Natural killer cell treated with Interleukin-12 subunit alpha and Interleukin-12 subunit beta and Interleukin-15 and Interleukin-18, amount 100 ng/mL, for 72 hours (primary cell): ENCODE measurements at regions not wholly inside any gene's neighbourhood (a gene's known extent, or its start where the extent isn't known, plus 50 kb on each side); places are given as distances from the start of the nearest gene placed in this dataset.
"Not testable (repeated sequence)": the region's sequence is repeated elsewhere in the genome, so short reads cannot be mapped to it uniquely, and the experiment has no call there.

ENCODE experiments used
- ATAC-seq, 2 donors: fragments of 150-1000 bp; cut with Tn5 transposase in 1 of 2; sonication (Bioruptor Pico), chemical (Tn5 transposase) in 1 of 2; 2 replicates each; pipeline ENCODE4 v1.10.0; 2021
- DNase-seq: peaks from one replicate; pipeline ENCODE4 v3.0.0; 2022; ENCODE audit warnings: low spot score
- H3K27ac Mint-ChIP-seq, 2 donors: 1 replicate in 1 of 2; 2 replicates in 1 of 2; pipeline ENCODE4 v1.8.0; 2022; ENCODE audit warnings: mixed read lengths in 2 of 2, mild to moderate bottlenecking in 1 of 2, moderate library complexity in 1 of 2
- H3K27me3 Mint-ChIP-seq, 2 donors: 1 replicate in 1 of 2; 2 replicates in 1 of 2; pipeline ENCODE4 v1.8.0; 2022; ENCODE audit warnings: mixed read lengths in 2 of 2
- H3K36me3 Mint-ChIP-seq: one replicate; pipeline ENCODE4 v1.8.0; 2022; ENCODE audit warnings: mixed read lengths
- H3K4me1 Mint-ChIP-seq, 2 donors: 1 replicate in 1 of 2; 2 replicates in 1 of 2; pipeline ENCODE4 v1.8.0; 2022; ENCODE audit warnings: low read depth in 2 of 2, mixed read lengths in 2 of 2, mild to moderate bottlenecking in 1 of 2
- H3K4me3 Mint-ChIP-seq: one replicate; pipeline ENCODE4 v1.8.0; 2022; ENCODE audit warnings: mixed read lengths
- H3K9me3 Mint-ChIP-seq: 2 replicates; pipeline ENCODE4 v1.8.0; 2022; ENCODE audit warnings: mixed read lengths

DNA sequence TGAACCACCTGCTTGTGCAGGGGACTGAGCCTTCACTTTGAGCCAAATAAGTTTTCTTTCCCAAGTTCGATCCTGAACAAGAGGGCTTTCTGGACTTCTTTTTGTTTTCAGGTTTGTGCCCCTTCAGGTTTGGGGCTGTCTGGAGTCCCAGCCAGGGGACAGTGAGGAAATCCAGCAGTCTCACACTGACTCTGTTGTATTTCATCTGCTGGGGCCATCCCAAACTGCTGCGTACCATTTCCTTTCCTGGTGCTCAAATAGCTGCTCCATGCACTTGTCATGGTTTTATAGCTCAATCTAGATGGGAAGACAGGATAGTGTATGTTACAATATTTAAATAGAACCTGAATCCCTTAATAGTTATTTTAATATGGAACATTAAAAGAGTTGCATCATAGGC, 66.3 kb upstream of the IGLL5 start:
- peak overlapping the region; percentile 66 to 78 for H3K27ac Mint-ChIP-seq
- H3K4me3 Mint-ChIP-seq = peak overlapping the region; percentile 65
- no peaks in the 10 kb centered on the region for H3K9me3 Mint-ChIP-seq
- DNase-seq = no peak
- no peaks in the 10 kb centered on the region for H3K27me3 Mint-ChIP-seq
- peaks cover 83 to 87% of the 10 kb centered on the region in 2 donors for H3K4me1 Mint-ChIP-seq
- no peak for ATAC-seq
- peaks cover 3% of the 10 kb centered on the region for H3K36me3 Mint-ChIP-seq

DNA sequence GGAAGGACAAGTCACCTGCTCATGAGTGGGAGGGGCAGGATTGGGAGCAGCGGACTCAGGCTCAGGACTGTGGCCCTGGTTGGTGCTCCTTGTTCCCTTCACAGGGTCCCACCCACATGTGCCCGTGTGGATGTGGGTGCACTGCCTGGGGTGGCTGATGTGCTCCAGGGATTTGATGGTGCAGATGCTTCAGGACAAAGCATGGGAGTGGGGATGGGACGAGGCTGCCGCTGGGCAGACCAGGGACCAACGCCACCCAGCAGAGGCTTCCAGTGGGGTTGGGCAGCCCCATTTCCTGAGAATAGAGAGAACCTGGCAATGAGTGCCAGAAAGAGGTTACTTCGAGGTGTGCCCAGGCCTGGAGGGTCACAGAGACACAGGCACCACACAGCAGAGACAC, 65.5 kb upstream of the IGLL5 start:
- no peak for DNase-seq
- Mint-ChIP-seq H3K27me3 (no peaks in the 10 kb centered on the region), H3K36me3 (peaks cover 5% of the 10 kb centered on the region), H3K9me3 (no peaks in the 10 kb centered on the region), H3K4me1 (peaks cover 78 to 81% of the 10 kb centered on the region in 2 donors), H3K4me3 (no peak overlapping the region), H3K27ac (peak overlapping the region; percentile 66 to 78)
- no peak for ATAC-seq

GRCh38 chr22:22822553-22822952, 65.1 kb upstream of the IGLL5 start:
- H3K4me1 Mint-ChIP-seq = peaks cover 74 to 77% of the 10 kb centered on the region in 2 donors
- H3K36me3 Mint-ChIP-seq, H3K27me3 Mint-ChIP-seq, H3K9me3 Mint-ChIP-seq, H3K4me3 Mint-ChIP-seq, ATAC-seq, DNase-seq: not testable (repeated sequence)
- peak overlapping the region; percentile 66 to 78 for H3K27ac Mint-ChIP-seq

- Mint-ChIP-seq H3K4me1 (peaks cover 68 to 69% of the 10 kb centered on the region in 2 donors), H3K27ac (peak overlapping the region; percentile 66 to 78), H3K36me3 (peaks cover 5% of the 10 kb centered on the region), H3K27me3 (no peaks in the 10 kb centered on the region), H3K4me3 (peak overlapping the region; percentile 45), H3K9me3 (no peaks in the 10 kb centered on the region)
- DNase-seq (no peak), ATAC-seq (no peak)
Observed at GRCh38 chr22:22823131-22823810, 64.3 kb upstream of the IGLL5 start.

DNA sequence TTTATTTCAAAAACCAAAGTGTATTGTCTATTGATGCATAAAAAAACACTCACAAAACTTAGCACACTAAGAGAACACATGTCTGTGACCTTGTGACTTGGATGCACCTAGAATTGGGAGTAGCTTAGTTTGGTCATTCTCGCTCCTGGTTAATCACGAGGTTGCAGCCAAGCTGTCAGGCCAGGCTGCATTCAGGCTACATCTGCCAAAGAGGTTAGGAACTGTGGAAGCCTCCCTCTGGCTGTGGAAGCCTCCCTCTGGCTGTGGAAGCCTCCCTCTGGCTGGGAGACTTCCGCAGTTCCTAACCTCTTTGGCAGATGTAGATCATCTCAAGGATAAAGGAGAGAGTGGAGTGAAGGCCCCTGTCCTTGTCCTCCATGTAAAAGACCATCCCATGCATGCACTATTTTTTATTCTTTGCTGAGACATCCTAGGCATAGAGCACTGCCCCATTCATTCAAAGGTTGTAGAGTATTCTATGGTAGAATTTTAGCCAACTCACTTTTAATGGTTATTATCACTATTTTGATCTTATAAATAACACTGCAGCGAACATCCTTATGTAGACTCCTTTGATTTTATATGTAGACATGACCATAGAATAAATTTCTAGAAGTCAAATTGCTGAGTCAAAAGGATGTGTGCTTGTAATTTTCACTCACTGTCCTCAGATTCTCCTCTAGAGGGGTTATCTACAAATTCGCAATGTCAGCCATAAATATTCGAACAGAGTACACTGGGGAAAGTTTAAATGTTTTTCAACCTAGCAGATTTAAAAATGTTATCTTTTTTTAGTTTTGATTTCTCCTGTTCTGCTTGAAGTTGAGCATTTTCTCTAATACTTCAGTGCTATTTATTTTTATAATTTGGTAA, 63.0 kb upstream of the IGLL5 start:
- Mint-ChIP-seq H3K4me3 (no peak overlapping the region), H3K27me3 (no peaks in the 10 kb centered on the region), H3K4me1 (peaks cover 55 to 56% of the 10 kb centered on the region in 2 donors), H3K36me3 (peaks cover 5% of the 10 kb centered on the region), H3K27ac (no peak overlapping the region), H3K9me3 (no peaks in the 10 kb centered on the region)
- DNase-seq (no peak), ATAC-seq (no peak)

- Mint-ChIP-seq H3K4me3 (no peak overlapping the region), H3K27me3 (no peaks in the 10 kb centered on the region), H3K9me3 (no peaks in the 10 kb centered on the region), H3K36me3 (peaks cover 5% of the 10 kb centered on the region), H3K4me1 (peaks cover 48 to 50% of the 10 kb centered on the region in 2 donors), H3K27ac (no peak overlapping the region)
- DNase-seq (no peak), ATAC-seq (no peak)
Observed at GRCh38 chr22:22825213-22825593, 62.4 kb upstream of the IGLL5 start.

DNA sequence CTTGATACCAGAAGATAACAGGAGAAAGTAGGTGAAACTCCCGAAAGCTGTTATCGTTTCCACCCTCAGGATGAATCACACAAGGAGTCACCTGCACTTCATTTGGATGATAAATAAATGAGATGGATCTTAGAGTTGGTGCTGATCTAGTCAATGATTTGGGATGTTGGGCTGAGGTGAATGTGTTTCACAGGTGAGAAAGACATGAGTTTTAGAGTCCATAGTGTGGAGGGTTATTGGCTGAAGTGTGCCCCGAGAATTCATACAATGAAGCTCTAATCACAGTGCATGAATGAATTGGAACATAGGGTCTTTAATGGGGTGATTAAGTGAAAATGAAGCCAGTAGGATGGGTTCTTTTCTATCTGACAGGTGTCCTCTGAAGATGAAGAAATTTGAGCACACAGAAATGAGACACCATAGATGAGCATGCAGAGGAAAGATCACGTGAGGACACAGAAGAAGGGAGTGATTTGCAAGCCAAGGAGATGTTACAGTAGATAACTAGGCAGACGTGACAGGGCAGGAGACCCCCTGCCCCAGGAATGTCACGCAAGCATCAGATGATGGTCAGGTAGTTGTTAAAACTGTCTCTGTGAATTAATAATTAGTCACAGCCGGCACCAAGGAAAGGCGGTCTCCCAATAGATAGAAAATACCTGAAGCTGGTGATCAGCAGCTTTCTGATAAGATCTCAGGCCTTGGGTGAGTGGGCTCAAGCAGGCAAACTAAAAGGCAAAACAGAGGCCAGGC, 60.3 kb upstream of the IGLL5 start:
- H3K4me1 Mint-ChIP-seq = peaks cover 27 to 28% of the 10 kb centered on the region in 2 donors
- no peak overlapping the region for H3K4me3 Mint-ChIP-seq
- no peak overlapping the region for H3K27ac Mint-ChIP-seq
- no peak for DNase-seq
- no peak for ATAC-seq
- no peaks in the 10 kb centered on the region for H3K27me3 Mint-ChIP-seq
- H3K36me3 Mint-ChIP-seq = peaks cover 10% of the 10 kb centered on the region
- H3K9me3 Mint-ChIP-seq = no peaks in the 10 kb centered on the region

DNA sequence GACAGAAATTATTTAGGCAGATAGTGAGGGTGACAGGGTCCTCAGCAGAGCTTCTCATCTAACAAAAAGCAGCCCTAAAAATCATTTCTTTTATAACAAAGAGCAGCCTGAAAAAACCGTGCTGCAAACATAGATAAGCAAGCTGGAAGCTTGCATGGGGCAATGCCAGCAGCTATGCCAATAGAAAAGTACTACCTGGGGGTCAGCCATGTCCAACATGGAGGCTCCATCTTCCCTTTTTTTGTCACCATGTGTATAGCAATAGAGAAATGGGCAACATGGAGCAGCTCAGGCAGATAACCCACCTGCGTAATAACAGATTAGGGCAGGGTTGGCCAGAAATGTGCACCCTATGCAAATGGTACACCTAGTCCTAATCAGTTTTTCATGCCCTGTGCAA, 57.4 kb upstream of the IGLL5 start:
- ATAC-seq (no peak), DNase-seq (no peak)
- Mint-ChIP-seq H3K9me3 (no peaks in the 10 kb centered on the region), H3K27ac (no peak overlapping the region), H3K36me3 (peaks cover 10% of the 10 kb centered on the region), H3K4me1 (peaks cover 8 to 20% of the 10 kb centered on the region in 2 donors), H3K27me3 (no peaks in the 10 kb centered on the region), H3K4me3 (no peak overlapping the region)

GRCh38 chr22:22830957-22831688, 56.5 kb upstream of the IGLL5 start:
- Mint-ChIP-seq H3K9me3 (no peaks in the 10 kb centered on the region), H3K27ac (no peak overlapping the region), H3K27me3 (no peaks in the 10 kb centered on the region), H3K4me1 (peaks cover 9 to 12% of the 10 kb centered on the region in 2 donors), H3K36me3 (peaks cover 9% of the 10 kb centered on the region), H3K4me3 (no peak overlapping the region)
- DNase-seq = no peak
- ATAC-seq = no peak

GRCh38 chr22:22833059-22833458, 54.6 kb upstream of the IGLL5 start:
- H3K4me1 Mint-ChIP-seq = peaks cover 18 to 22% of the 10 kb centered on the region in 2 donors
- H3K9me3 Mint-ChIP-seq = no peaks in the 10 kb centered on the region
- H3K27me3 Mint-ChIP-seq = no peaks in the 10 kb centered on the region
- ATAC-seq = no peak
- peaks cover 5% of the 10 kb centered on the region for H3K36me3 Mint-ChIP-seq
- H3K4me3 Mint-ChIP-seq = no peak overlapping the region
- no peak overlapping the region for H3K27ac Mint-ChIP-seq
- DNase-seq = no peak

DNA sequence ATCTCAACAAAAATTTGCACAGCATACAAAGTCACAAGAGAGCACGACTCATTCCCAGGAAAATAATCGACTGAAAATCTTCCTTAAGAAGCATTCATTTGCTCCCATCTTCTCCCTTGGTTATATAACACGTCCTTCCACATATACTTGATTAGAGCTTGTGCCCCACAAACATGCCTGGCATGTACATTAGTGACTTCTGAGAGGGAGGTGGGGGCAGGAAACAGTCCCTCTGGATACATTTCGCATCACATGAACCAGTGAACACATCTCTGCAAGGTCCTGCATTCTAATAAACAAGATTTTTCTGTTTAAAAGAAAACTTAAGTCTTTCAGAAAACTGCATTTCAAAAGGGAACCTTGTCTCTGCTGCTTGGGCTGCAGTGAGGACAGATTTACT, 54.1 kb upstream of the IGLL5 start:
- DNase-seq (no peak), ATAC-seq (no peak)

DNA sequence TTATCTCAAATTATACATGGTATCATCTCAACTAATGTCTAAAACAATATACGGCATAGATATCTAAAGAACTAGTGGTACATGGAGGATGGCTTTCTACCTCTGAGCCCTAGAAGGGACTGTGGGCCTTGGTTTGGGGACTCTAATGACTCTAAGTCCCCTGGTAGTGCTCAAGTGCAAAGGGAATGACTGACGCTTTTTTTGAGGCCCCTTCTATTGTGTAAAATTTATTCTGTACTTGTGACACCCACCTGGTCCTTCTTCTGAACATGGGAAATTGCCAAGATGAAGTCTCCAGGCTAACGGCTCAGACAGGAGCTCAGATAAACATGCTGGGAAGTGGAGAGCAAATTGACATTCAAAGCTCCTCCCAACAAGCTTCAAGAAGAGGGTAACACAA, 53.4 kb upstream of the IGLL5 start:
- DNase-seq (no peak), ATAC-seq (no peak)
- Mint-ChIP-seq H3K9me3 (no peaks in the 10 kb centered on the region), H3K4me1 (peaks cover 28 to 33% of the 10 kb centered on the region in 2 donors), H3K27ac (peak overlapping the region in 1 of 2 donors; percentile 58), H3K4me3 (no peak overlapping the region), H3K27me3 (no peaks in the 10 kb centered on the region), H3K36me3 (peaks cover 5% of the 10 kb centered on the region)

More for the DNA sequence above, 54.1 kb upstream of the IGLL5 start:
- Mint-ChIP-seq H3K4me1 (peaks cover 22 to 26% of the 10 kb centered on the region in 2 donors), H3K36me3 (peaks cover 5% of the 10 kb centered on the region), H3K4me3 (no peak overlapping the region), H3K27me3 (no peaks in the 10 kb centered on the region), H3K27ac (no peak overlapping the region), H3K9me3 (no peaks in the 10 kb centered on the region)

DNA sequence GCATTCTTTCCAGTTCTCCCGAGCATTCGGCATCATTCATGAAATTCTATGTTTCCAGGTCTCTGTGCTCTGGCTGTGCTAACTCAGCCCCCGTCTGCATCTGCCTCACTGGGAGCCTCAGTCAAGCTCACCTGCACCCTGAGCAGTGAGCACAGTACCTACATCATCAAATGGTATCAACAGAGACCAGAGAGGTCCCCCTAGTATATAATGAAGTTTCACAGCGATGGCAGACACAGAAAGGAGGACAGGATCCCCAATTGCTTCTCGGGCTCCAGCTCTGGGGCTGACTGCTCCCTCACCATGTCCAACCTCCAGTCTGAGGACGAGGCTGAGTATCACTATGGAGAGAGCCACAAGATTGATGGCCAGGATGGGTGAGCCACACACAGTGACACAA, 52.8 kb upstream of the IGLL5 start:
- Mint-ChIP-seq H3K27me3 (no peaks in the 10 kb centered on the region), H3K4me3 (no peak overlapping the region), H3K4me1 (peaks cover 28 to 33% of the 10 kb centered on the region in 2 donors), H3K27ac (peak overlapping the region in 1 of 2 donors; percentile 58), H3K9me3 (no peaks in the 10 kb centered on the region), H3K36me3 (peaks cover 5% of the 10 kb centered on the region)
- DNase-seq = no peak
- peak in 1 of 2 donors; percentile 37 for ATAC-seq
